ENCODE measurements at regions not wholly inside any gene's neighbourhood (a gene's known extent, or its start where the extent isn't known, plus 50 kb on each side); places are given as distances from the start of the nearest gene placed in this dataset.

GRCh38 chr18:75500545-75500944 lies 73.0 kb upstream of the SMIM21 start:
- TF ChIP-seq POLR2A (IDR thresholded peaks at IDR 0.05) (no peak), CTCF (IDR thresholded peaks at IDR 0.05) (no peak)

Data from adrenal gland (tissue), 5 donors.